ENCODE measurements at regions not wholly inside any gene's neighbourhood (a gene's known extent, or its start where the extent isn't known, plus 50 kb on each side); places are given as distances from the start of the nearest gene placed in this dataset.

GRCh38 chr21:43364261-43364510, 62.7 kb downstream of the SIK1 start:
- Histone ChIP-seq H3K27me3 (ENCODE audit: insufficient read depth, low read length, poor library complexity, severe bottlenecking) (no peaks in the 10 kb centered on the region), H3K4me3 (ENCODE audit: low read length, poor library complexity, severe bottlenecking) (no peak overlapping the region), H3F3A (ENCODE audit: low read depth) (no peaks in the 10 kb centered on the region), H3K9me2 (replicated peaks; ENCODE audit: low read depth, low read length) (no peaks in the 10 kb centered on the region), H3K4me1 (ENCODE audit: insufficient read depth, low read length, poor library complexity, severe bottlenecking) (peaks cover 39% of the 10 kb centered on the region), H3K79me2 (ENCODE audit: insufficient read depth, low read length) (no peaks in the 10 kb centered on the region; the same call in 1 of the 2 replicates), H3K9ac (ENCODE audit: low read depth, low read length, poor library complexity, severe bottlenecking) (no peak overlapping the region), H3K36me3 (ENCODE audit: insufficient read depth, low read length) (no peaks in the 10 kb centered on the region), H4K20me1 (ENCODE audit: insufficient read depth, low read length, poor library complexity, severe bottlenecking) (no peaks in the 10 kb centered on the region), H2AFZ (ENCODE audit: low read length) (no peak overlapping the region), H3K9me3 (ENCODE audit: insufficient read depth, low read depth, low read length) (no peaks in the 10 kb centered on the region), H3K4me2 (ENCODE audit: low read depth, low read length, poor library complexity, severe bottlenecking) (no peak overlapping the region)
- no peak for TF ChIP-seq EZH2phosphoT487 (IDR thresholded peaks at IDR 0.05; ENCODE audit: borderline replicate concordance)
- no peak for TF ChIP-seq CTCF (conservative IDR thresholded peaks at IDR 0.05; ENCODE audit: low read length)

- H3K4me3 ChIP-seq (ENCODE audit: low read length, poor library complexity, severe bottlenecking): no peak overlapping the region
These were observed 63.2 kb downstream of the SIK1 start for GRCh38 chr21:43363506-43364260.

GRCh38 chr21:43362915-43363314, 64.0 kb downstream of the SIK1 start:
- Histone ChIP-seq H3K27me3 (ENCODE audit: insufficient read depth, low read length, poor library complexity, severe bottlenecking) (no peaks in the 10 kb centered on the region), H3K36me3 (ENCODE audit: insufficient read depth, low read length) (no peaks in the 10 kb centered on the region), H4K20me1 (ENCODE audit: insufficient read depth, low read length, poor library complexity, severe bottlenecking) (no peaks in the 10 kb centered on the region), H3K9ac (ENCODE audit: low read depth, low read length, poor library complexity, severe bottlenecking) (peak overlapping the region; percentile 68), H3K79me2 (ENCODE audit: insufficient read depth, low read length) (no peaks in the 10 kb centered on the region; the same call in 1 of the 2 replicates), H3K4me1 (ENCODE audit: insufficient read depth, low read length, poor library complexity, severe bottlenecking) (peaks cover 39% of the 10 kb centered on the region), H3K9me3 (ENCODE audit: insufficient read depth, low read depth, low read length) (no peaks in the 10 kb centered on the region), H2AFZ (ENCODE audit: low read length) (peak overlapping the region; percentile 66; the same call in 1 of the 2 replicates), H3K4me2 (ENCODE audit: low read depth, low read length, poor library complexity, severe bottlenecking) (peak overlapping the region; percentile 88), H3K9me2 (replicated peaks; ENCODE audit: low read depth, low read length) (no peaks in the 10 kb centered on the region), H3F3A (ENCODE audit: low read depth) (no peaks in the 10 kb centered on the region), H3K4me3 (ENCODE audit: low read length, poor library complexity, severe bottlenecking) (peak overlapping the region; percentile 73)
- TF ChIP-seq EZH2phosphoT487 (IDR thresholded peaks at IDR 0.05; ENCODE audit: borderline replicate concordance): no peak
- TF ChIP-seq CTCF (conservative IDR thresholded peaks at IDR 0.05; ENCODE audit: low read length): no peak

More at GRCh38 chr21:43363506-43364260, 63.2 kb downstream of the SIK1 start:
- Histone ChIP-seq H3F3A (ENCODE audit: low read depth) (no peaks in the 10 kb centered on the region), H3K9me3 (ENCODE audit: insufficient read depth, low read depth, low read length) (no peaks in the 10 kb centered on the region), H3K36me3 (ENCODE audit: insufficient read depth, low read length) (no peaks in the 10 kb centered on the region), H3K9ac (ENCODE audit: low read depth, low read length, poor library complexity, severe bottlenecking) (no peak overlapping the region), H3K4me2 (ENCODE audit: low read depth, low read length, poor library complexity, severe bottlenecking) (peak overlapping the region; percentile 88), H4K20me1 (ENCODE audit: insufficient read depth, low read length, poor library complexity, severe bottlenecking) (no peaks in the 10 kb centered on the region), H3K79me2 (ENCODE audit: insufficient read depth, low read length) (no peaks in the 10 kb centered on the region; the same call in 1 of the 2 replicates), H3K9me2 (replicated peaks; ENCODE audit: low read depth, low read length) (no peaks in the 10 kb centered on the region), H2AFZ (ENCODE audit: low read length) (no peak overlapping the region), H3K4me1 (ENCODE audit: insufficient read depth, low read length, poor library complexity, severe bottlenecking) (peaks cover 39% of the 10 kb centered on the region), H3K27me3 (ENCODE audit: insufficient read depth, low read length, poor library complexity, severe bottlenecking) (no peaks in the 10 kb centered on the region)
- TF ChIP-seq CTCF (conservative IDR thresholded peaks at IDR 0.05; ENCODE audit: low read length) (no peak), EZH2phosphoT487 (IDR thresholded peaks at IDR 0.05; ENCODE audit: borderline replicate concordance) (no peak)

Measured in Loucy (cell line).